WTC11 (cell line): ENCODE measurements at regions not wholly inside any gene's neighbourhood (a gene's known extent, or its start where the extent isn't known, plus 50 kb on each side); places are given as distances from the start of the nearest gene placed in this dataset.

ENCODE experiments used
- ATAC-seq: fragments of 200-7000 bp; cut with Tn5 transposase; 2 replicates; pipeline ENCODE4 v1.10.0; 2021; ENCODE audit warnings: mild to moderate bottlenecking, moderate library complexity
- CTCF ChIA-PET: fragments of 300-600 bp; sonication (Branson Sonifier 250); formaldehyde crosslinking; loops from one replicate; lab custom pipeline; 2021; ENCODE audit warnings: antibody characterized with exemption; lab: Charles Lee
- POLR2A ChIA-PET: fragments of 350-600 bp; sonication (Branson Sonifier 250); formaldehyde crosslinking; loops from one replicate; lab custom pipeline; 2021; ENCODE audit warnings: antibody characterized with exemption; lab: Charles Lee
- DNase-seq: peaks from one replicate; pipeline ENCODE4 v3.0.0; 2021; ENCODE audit warnings: low spot score
- H3K27ac Mint-ChIP-seq: 2 replicates; pipeline ENCODE4 v1.8.0; 2021; ENCODE audit warnings: mixed read lengths
- H3K27me3 Mint-ChIP-seq: 2 replicates; pipeline ENCODE4 v1.8.0; 2021; ENCODE audit warnings: low read depth, mild to moderate bottlenecking, moderate library complexity, mixed read lengths
- H3K36me3 Mint-ChIP-seq: 2 replicates; pipeline ENCODE4 v1.8.0; 2021; ENCODE audit warnings: mixed read lengths
- H3K4me1 Mint-ChIP-seq: 2 replicates; pipeline ENCODE4 v1.8.0; 2022; ENCODE audit warnings: mixed read lengths
- H3K4me3 Mint-ChIP-seq: 2 replicates; pipeline ENCODE4 v1.8.0; 2021; ENCODE audit warnings: mild to moderate bottlenecking, moderate library complexity, mixed read lengths
- H3K9me3 Mint-ChIP-seq: 2 replicates; pipeline ENCODE4 v1.8.0; 2021; ENCODE audit warnings: mixed read lengths
- ELF4 ChIP-seq: sonication (generic); formaldehyde crosslinking; IDR thresholded peaks from 2 replicates; pipeline ENCODE4 v1.8.1; 2022; ENCODE audit warnings: low read depth, mild to moderate bottlenecking, moderate library complexity, missing genetic modification reagents
- ETV6 ChIP-seq: sonication (generic); formaldehyde crosslinking; IDR thresholded peaks from 2 replicates; pipeline ENCODE4 v1.8.1; 2022; ENCODE audit warnings: mild to moderate bottlenecking, missing genetic modification reagents
- GTF2I ChIP-seq: fragments of 250-450 bp; sonication (Bioruptor Pico); conservative IDR thresholded peaks from 2 replicates; pipeline ENCODE4 v1.4.0; 2021; ENCODE audit warnings: mild to moderate bottlenecking
- IRF1 ChIP-seq: sonication (generic); formaldehyde crosslinking; IDR thresholded peaks from 2 replicates; pipeline ENCODE4 v1.8.0; 2023; ENCODE audit warnings: missing genetic modification reagents
- JAZF1 ChIP-seq: fragments of 250-450 bp; sonication (Bioruptor Pico); IDR thresholded peaks from 2 replicates; pipeline ENCODE4 v1.9.0; 2021; ENCODE audit warnings: moderate library complexity, mild to moderate bottlenecking, inconsistent platforms
- MXD4 ChIP-seq: fragments of 250-450 bp; sonication (Bioruptor Pico); IDR thresholded peaks from 2 replicates; pipeline ENCODE4 v1.8.0; 2021; ENCODE audit warnings: mild to moderate bottlenecking, moderate library complexity, borderline replicate concordance
- NFE2L1 ChIP-seq: sonication (generic); formaldehyde crosslinking; IDR thresholded peaks from 2 replicates; pipeline ENCODE4 v1.8.1; 2023; ENCODE audit warnings: missing genetic modification reagents
- NFYB ChIP-seq: sonication (generic); formaldehyde crosslinking; conservative IDR thresholded peaks from 2 replicates; pipeline ENCODE4 v1.8.0; 2022; ENCODE audit warnings: low read depth, missing genetic modification reagents
- PRRX2 ChIP-seq: fragments of 250-450 bp; sonication (Bioruptor Pico); IDR thresholded peaks from 2 replicates; pipeline ENCODE4 v1.8.0; 2021; ENCODE audit warnings: mild to moderate bottlenecking
- SMAD3 ChIP-seq: sonication (generic); formaldehyde crosslinking; IDR thresholded peaks from 2 replicates; pipeline ENCODE4 v1.8.0; 2022; ENCODE audit warnings: missing genetic modification reagents, mild to moderate bottlenecking, borderline replicate concordance
- ZNF263 ChIP-seq: sonication (generic); formaldehyde crosslinking; IDR thresholded peaks from 2 replicates; pipeline ENCODE4 v1.8.1; 2022; ENCODE audit warnings: low read depth, mild to moderate bottlenecking, moderate library complexity, missing genetic modification reagents
- ZNF423 ChIP-seq: fragments of 250-450 bp; sonication (Bioruptor Pico); IDR thresholded peaks from 2 replicates; pipeline ENCODE4 v2.1.2; 2022; ENCODE audit warnings: mild to moderate bottlenecking, moderate library complexity
- ZNF512 ChIP-seq: sonication (generic); formaldehyde crosslinking; IDR thresholded peaks from 2 replicates; pipeline ENCODE4 v1.8.1; 2022; ENCODE audit warnings: missing genetic modification reagents, borderline replicate concordance
- TF ChIP-seq, protein P1 (sequence below): sonication (generic); formaldehyde crosslinking; IDR thresholded peaks from 2 replicates; pipeline ENCODE4 v1.8.1; 2022; ENCODE audit warnings: low read depth, mild to moderate bottlenecking, moderate library complexity, missing genetic modification reagents, borderline replicate concordance
- TF ChIP-seq, protein P2 (sequence below): sonication (generic); formaldehyde crosslinking; conservative IDR thresholded peaks from 2 replicates; pipeline ENCODE4 v1.8.1; 2023; ENCODE audit warnings: mild to moderate bottlenecking, low read depth, missing genetic modification reagents, moderate library complexity
- TF ChIP-seq, protein P3 (sequence below): fragments of 250-450 bp; sonication (Bioruptor Pico); IDR thresholded peaks from 2 replicates; pipeline ENCODE4 v1.9.0; 2021; ENCODE audit warnings: moderate library complexity, mild to moderate bottlenecking, inconsistent platforms, borderline replicate concordance
- TF ChIP-seq, protein P4 (sequence below): sonication (generic); formaldehyde crosslinking; IDR thresholded peaks from 2 replicates; pipeline ENCODE4 v1.8.1; 2022; ENCODE audit warnings: low read depth, missing genetic modification reagents, borderline replicate concordance
- TF ChIP-seq, protein P5 (sequence below): sonication (generic); formaldehyde crosslinking; conservative IDR thresholded peaks from 2 replicates; pipeline ENCODE4 v1.8.1; 2022; ENCODE audit warnings: mild to moderate bottlenecking, missing genetic modification reagents
- TF ChIP-seq, protein P6 (sequence below): sonication (generic); formaldehyde crosslinking; IDR thresholded peaks from 2 replicates; pipeline ENCODE4 v1.8.1; 2023; ENCODE audit warnings: mild to moderate bottlenecking, moderate library complexity, missing genetic modification reagents
- TF ChIP-seq, protein P7 (sequence below): sonication (generic); formaldehyde crosslinking; IDR thresholded peaks from 2 replicates; pipeline ENCODE4 v1.8.0; 2022; ENCODE audit warnings: missing genetic modification reagents

DNA sequence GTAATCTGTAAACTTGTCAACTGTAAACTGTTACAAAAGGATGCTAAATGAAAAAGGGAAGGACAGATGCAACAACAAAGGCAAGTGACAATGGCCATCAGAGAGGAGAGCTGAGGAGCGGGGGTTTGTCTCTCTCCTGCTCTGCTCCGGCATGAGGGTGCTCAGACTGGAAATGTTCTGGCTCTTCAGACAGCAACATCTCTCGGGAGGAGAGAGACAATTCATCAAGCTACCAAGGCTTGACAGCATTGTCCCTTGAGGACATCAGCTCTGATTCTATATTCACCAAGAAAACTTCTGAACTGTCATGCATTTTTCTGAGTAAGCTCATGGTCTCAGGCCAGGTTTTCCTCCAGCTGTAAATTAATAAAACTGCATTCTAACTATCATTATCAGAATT is 408.2 kb downstream of the IGSF11 start:
- H3K4me1 Mint-ChIP-seq: no peaks in the 10 kb centered on the region; the same call in 1 of the 2 replicates
- H3K27me3 Mint-ChIP-seq: no peaks in the 10 kb centered on the region
- ATAC-seq: no peak
- TF ChIP-seq, protein P1, sequence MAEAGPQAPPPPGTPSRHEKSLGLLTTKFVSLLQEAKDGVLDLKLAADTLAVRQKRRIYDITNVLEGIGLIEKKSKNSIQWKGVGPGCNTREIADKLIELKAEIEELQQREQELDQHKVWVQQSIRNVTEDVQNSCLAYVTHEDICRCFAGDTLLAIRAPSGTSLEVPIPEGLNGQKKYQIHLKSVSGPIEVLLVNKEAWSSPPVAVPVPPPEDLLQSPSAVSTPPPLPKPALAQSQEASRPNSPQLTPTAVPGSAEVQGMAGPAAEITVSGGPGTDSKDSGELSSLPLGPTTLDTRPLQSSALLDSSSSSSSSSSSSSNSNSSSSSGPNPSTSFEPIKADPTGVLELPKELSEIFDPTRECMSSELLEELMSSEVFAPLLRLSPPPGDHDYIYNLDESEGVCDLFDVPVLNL: no peak
- TF ChIP-seq, protein P2, sequence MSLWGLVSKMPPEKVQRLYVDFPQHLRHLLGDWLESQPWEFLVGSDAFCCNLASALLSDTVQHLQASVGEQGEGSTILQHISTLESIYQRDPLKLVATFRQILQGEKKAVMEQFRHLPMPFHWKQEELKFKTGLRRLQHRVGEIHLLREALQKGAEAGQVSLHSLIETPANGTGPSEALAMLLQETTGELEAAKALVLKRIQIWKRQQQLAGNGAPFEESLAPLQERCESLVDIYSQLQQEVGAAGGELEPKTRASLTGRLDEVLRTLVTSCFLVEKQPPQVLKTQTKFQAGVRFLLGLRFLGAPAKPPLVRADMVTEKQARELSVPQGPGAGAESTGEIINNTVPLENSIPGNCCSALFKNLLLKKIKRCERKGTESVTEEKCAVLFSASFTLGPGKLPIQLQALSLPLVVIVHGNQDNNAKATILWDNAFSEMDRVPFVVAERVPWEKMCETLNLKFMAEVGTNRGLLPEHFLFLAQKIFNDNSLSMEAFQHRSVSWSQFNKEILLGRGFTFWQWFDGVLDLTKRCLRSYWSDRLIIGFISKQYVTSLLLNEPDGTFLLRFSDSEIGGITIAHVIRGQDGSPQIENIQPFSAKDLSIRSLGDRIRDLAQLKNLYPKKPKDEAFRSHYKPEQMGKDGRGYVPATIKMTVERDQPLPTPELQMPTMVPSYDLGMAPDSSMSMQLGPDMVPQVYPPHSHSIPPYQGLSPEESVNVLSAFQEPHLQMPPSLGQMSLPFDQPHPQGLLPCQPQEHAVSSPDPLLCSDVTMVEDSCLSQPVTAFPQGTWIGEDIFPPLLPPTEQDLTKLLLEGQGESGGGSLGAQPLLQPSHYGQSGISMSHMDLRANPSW (CRISPR knock-in tag): no peak
- TF ChIP-seq ZNF263 (no peak), PRRX2 (CRISPR knock-in tag) (no peak), ZNF512 (CRISPR knock-in tag) (no peak), ETV6 (CRISPR knock-in tag) (no peak), ZNF423 (CRISPR knock-in tag) (no peak), NFYB (CRISPR knock-in tag) (no peak), MXD4 (CRISPR knock-in tag) (no peak), JAZF1 (CRISPR knock-in tag) (no peak), IRF1 (CRISPR knock-in tag) (no peak), SMAD3 (CRISPR knock-in tag) (no peak), NFE2L1 (CRISPR knock-in tag) (no peak), ELF4 (CRISPR knock-in tag) (no peak), GTF2I (CRISPR knock-in tag) (no peak)
- TF ChIP-seq, protein P3, sequence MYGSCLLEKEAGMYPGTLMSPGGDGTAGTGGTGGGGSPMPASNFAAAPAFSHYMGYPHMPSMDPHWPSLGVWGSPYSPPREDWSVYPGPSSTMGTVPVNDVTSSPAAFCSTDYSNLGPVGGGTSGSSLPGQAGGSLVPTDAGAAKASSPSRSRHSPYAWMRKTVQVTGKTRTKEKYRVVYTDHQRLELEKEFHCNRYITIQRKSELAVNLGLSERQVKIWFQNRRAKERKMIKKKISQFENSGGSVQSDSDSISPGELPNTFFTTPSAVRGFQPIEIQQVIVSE: no peak
- TF ChIP-seq, protein P4, sequence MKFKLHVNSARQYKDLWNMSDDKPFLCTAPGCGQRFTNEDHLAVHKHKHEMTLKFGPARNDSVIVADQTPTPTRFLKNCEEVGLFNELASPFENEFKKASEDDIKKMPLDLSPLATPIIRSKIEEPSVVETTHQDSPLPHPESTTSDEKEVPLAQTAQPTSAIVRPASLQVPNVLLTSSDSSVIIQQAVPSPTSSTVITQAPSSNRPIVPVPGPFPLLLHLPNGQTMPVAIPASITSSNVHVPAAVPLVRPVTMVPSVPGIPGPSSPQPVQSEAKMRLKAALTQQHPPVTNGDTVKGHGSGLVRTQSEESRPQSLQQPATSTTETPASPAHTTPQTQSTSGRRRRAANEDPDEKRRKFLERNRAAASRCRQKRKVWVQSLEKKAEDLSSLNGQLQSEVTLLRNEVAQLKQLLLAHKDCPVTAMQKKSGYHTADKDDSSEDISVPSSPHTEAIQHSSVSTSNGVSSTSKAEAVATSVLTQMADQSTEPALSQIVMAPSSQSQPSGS: no peak
- TF ChIP-seq, protein P5, sequence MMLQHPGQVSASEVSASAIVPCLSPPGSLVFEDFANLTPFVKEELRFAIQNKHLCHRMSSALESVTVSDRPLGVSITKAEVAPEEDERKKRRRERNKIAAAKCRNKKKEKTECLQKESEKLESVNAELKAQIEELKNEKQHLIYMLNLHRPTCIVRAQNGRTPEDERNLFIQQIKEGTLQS (CRISPR knock-in tag): no peak
- TF ChIP-seq, protein P6, sequence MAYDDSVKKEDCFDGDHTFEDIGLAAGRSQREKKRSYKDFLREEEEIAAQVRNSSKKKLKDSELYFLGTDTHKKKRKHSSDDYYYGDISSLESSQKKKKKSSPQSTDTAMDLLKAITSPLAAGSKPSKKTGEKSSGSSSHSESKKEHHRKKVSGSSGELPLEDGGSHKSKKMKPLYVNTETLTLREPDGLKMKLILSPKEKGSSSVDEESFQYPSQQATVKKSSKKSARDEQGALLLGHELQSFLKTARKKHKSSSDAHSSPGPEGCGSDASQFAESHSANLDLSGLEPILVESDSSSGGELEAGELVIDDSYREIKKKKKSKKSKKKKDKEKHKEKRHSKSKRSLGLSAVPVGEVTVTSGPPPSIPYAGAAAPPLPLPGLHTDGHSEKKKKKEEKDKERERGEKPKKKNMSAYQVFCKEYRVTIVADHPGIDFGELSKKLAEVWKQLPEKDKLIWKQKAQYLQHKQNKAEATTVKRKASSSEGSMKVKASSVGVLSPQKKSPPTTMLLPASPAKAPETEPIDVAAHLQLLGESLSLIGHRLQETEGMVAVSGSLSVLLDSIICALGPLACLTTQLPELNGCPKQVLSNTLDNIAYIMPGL (CRISPR knock-in tag): no peak
- TF ChIP-seq, protein P7, sequence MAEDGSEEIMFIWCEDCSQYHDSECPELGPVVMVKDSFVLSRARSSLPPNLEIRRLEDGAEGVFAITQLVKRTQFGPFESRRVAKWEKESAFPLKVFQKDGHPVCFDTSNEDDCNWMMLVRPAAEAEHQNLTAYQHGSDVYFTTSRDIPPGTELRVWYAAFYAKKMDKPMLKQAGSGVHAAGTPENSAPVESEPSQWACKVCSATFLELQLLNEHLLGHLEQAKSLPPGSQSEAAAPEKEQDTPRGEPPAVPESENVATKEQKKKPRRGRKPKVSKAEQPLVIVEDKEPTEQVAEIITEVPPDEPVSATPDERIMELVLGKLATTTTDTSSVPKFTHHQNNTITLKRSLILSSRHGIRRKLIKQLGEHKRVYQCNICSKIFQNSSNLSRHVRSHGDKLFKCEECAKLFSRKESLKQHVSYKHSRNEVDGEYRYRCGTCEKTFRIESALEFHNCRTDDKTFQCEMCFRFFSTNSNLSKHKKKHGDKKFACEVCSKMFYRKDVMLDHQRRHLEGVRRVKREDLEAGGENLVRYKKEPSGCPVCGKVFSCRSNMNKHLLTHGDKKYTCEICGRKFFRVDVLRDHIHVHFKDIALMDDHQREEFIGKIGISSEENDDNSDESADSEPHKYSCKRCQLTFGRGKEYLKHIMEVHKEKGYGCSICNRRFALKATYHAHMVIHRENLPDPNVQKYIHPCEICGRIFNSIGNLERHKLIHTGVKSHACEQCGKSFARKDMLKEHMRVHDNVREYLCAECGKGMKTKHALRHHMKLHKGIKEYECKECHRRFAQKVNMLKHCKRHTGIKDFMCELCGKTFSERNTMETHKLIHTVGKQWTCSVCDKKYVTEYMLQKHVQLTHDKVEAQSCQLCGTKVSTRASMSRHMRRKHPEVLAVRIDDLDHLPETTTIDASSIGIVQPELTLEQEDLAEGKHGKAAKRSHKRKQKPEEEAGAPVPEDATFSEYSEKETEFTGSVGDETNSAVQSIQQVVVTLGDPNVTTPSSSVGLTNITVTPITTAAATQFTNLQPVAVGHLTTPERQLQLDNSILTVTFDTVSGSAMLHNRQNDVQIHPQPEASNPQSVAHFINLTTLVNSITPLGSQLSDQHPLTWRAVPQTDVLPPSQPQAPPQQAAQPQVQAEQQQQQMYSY (CRISPR knock-in tag): no peak
- no peaks in the 10 kb centered on the region for H3K36me3 Mint-ChIP-seq
- H3K9me3 Mint-ChIP-seq: peaks cover 8% of the 10 kb centered on the region; the same call in 1 of the 2 replicates
- ChIA-PET POLR2A (no interaction called here), CTCF (interaction anchor here (0.9 kb wide), 1 partner anchor 135 kb away, joined by 3 read pairs; no protein-coding TSS in a partner anchor)
- no peak for DNase-seq
- no peak overlapping the region for H3K4me3 Mint-ChIP-seq
- H3K27ac Mint-ChIP-seq: no peak overlapping the region
